Esophagus muscularis mucosa (tissue), 4 donors: ENCODE measurements at regions not wholly inside any gene's neighbourhood (a gene's known extent, or its start where the extent isn't known, plus 50 kb on each side); places are given as distances from the start of the nearest gene placed in this dataset.

Experiments
- DNase-seq: peaks from one replicate; pipeline ENCODE4 v3.0.0-alpha.2; 2017; ENCODE audit errors: extremely low spot score
- H3K27ac ChIP-seq, 4 donors: fragments of 200-600 bp; sonication (generic); replicated peaks in 1 of 4; 1 replicate in 3 of 4; 2 replicates in 1 of 4; pipeline ENCODE4 v1.5.1; 2016 to 2019; ENCODE audit warnings: mild to moderate bottlenecking in 1 of 4
- H3K27me3 ChIP-seq, 4 donors: fragments of 200-600 bp; sonication (generic); one replicate each; pipeline versions ENCODE4 v1.5.1 to v1.6.0; 2016 to 2019
- H3K36me3 ChIP-seq, 4 donors: fragments of 200-600 bp; sonication (generic); one replicate each; pipeline ENCODE4 v1.5.1; 2016 to 2019
- H3K4me1 ChIP-seq, 4 donors: fragments of 200-600 bp; sonication (generic); one replicate each; pipeline ENCODE4 v1.5.1; 2016 to 2019
- H3K4me3 ChIP-seq, 4 donors: fragments of 200-600 bp; sonication (generic); 1 replicate in 2 of 4; 2 replicates in 2 of 4; pipeline ENCODE4 v1.5.1; 2016 to 2019; ENCODE audit warnings: mild to moderate bottlenecking in 4 of 4, moderate library complexity in 1 of 4
- H3K9me3 ChIP-seq, 4 donors: fragments of 200-600 bp; sonication (generic); 1 replicate in 3 of 4; 2 replicates in 1 of 4; pipeline ENCODE4 v1.5.1; 2016 to 2019
- EP300 ChIP-seq: sonication (generic); formaldehyde crosslinking; IDR thresholded peaks from one replicate; pipeline ENCODE4 v1.6.1; 2017; ENCODE audit warnings: antibody characterized with exemption
- POLR2A ChIP-seq: fragments of 450-650 bp; IDR thresholded peaks from one replicate; pipeline ENCODE4 v1.6.1; 2017; ENCODE audit warnings: antibody characterized with exemption, moderate library complexity, mild to moderate bottlenecking, low read depth
- POLR2AphosphoS5 ChIP-seq, 2 donors: sonication (generic); formaldehyde crosslinking; IDR thresholded peaks; one replicate each; pipeline ENCODE4 v1.6.1; 2017; ENCODE audit warnings: antibody characterized with exemption in 2 of 2
- WGBS: methylation state at CpG from one replicate; pipeline ENCODE4 v1.1.5; 2018; 5-methylcytosine and 5-hydroxymethylcytosine counted together
- intact Hi-C: fragments of 100-400 bp; cut with DNase I; formaldehyde crosslinking; loops from one replicate; pipeline ENCODE4 v1.15.1; 2023
- TF ChIP-seq, protein P1 (sequence below), 3 experiments: fragments of 200-600 bp in 2 of 3; fragments of 450-650 bp in 1 of 3; sonication (generic) in 2 of 3; IDR thresholded peaks; one replicate each; pipeline ENCODE4 v1.5.1; 2017 to 2019; ENCODE audit warnings: antibody characterized with exemption in 3 of 3, mild to moderate bottlenecking in 2 of 3, moderate library complexity in 1 of 3

DNA sequence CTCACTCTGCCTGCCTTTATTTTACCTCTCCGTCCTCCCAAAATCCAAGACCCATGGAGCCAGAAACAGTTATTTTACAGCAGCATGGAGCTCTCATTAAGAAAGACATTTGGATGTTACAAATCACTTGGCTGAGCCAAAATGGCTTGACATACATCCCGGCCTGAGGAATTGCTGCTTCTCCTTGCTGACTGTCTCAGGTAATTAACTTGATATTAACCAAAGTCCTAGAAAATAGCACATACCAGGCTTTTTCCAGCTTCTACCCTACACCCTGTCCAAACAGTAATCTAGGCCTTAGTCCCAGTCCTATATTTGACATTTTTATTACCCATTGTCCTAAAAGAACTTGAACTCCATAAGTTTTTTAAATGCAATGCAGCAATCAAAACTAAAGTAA lies 205.0 kb downstream of the TMX3 start:
- Histone ChIP-seq H3K4me3 (no peak overlapping the region), H3K9me3 (no peaks in the 10 kb centered on the region), H3K4me1 (peaks cover 0 to 6% (median 2%) of the 10 kb centered on the region in 4 donors), H3K36me3 (no peaks in the 10 kb centered on the region), H3K27me3 (no peaks in the 10 kb centered on the region), H3K27ac (no peak overlapping the region)
- intact Hi-C loops = no loop called here
- no peak for TF ChIP-seq EP300
- TF ChIP-seq, protein P1, sequence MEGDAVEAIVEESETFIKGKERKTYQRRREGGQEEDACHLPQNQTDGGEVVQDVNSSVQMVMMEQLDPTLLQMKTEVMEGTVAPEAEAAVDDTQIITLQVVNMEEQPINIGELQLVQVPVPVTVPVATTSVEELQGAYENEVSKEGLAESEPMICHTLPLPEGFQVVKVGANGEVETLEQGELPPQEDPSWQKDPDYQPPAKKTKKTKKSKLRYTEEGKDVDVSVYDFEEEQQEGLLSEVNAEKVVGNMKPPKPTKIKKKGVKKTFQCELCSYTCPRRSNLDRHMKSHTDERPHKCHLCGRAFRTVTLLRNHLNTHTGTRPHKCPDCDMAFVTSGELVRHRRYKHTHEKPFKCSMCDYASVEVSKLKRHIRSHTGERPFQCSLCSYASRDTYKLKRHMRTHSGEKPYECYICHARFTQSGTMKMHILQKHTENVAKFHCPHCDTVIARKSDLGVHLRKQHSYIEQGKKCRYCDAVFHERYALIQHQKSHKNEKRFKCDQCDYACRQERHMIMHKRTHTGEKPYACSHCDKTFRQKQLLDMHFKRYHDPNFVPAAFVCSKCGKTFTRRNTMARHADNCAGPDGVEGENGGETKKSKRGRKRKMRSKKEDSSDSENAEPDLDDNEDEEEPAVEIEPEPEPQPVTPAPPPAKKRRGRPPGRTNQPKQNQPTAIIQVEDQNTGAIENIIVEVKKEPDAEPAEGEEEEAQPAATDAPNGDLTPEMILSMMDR (IDR thresholded peaks at IDR 0.05) = no peak
- no peak for TF ChIP-seq POLR2A
- TF ChIP-seq POLR2AphosphoS5 (IDR thresholded peaks at IDR 0.05) = no peak
- 70% methylated on average over 2 of the region's 2 CpGs for WGBS
- no peak for DNase-seq

DNA sequence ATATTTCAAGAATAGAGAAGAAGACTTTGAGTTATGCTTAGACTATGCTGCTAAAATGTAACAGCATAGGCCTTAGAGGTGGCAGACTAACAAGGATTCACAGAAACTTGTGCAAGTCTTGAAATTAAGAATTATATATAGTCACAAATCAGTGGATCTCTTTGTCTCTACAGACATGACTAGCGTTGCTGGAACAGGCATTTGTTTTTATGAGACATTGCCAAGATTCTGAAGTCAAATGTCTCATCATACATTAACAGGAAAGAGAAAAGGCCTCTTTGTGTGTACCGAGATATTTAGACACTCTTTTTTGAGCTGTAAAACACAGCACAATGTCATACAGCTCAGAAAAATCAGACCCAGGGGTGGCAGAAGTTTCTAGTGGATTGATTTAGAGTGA lies 207.1 kb downstream of the TMX3 start:
- WGBS = 17% methylated on average over 2 of the region's 2 CpGs
- DNase-seq = no peak
- no peaks in the 10 kb centered on the region for H3K36me3 ChIP-seq
- no peak for TF ChIP-seq POLR2A
- no peak for TF ChIP-seq EP300
- TF ChIP-seq POLR2AphosphoS5 (IDR thresholded peaks at IDR 0.05) = no peak
- TF ChIP-seq, protein P1 (IDR thresholded peaks at IDR 0.05) = no peak
- intact Hi-C loops = no loop called here
- H3K4me3 ChIP-seq = no peak overlapping the region
- no peaks in the 10 kb centered on the region for H3K9me3 ChIP-seq
- H3K27me3 ChIP-seq = no peaks in the 10 kb centered on the region
- H3K4me1 ChIP-seq = peaks cover 0 to 6% (median 2%) of the 10 kb centered on the region in 4 donors
- H3K27ac ChIP-seq = peak overlapping the region in 1 of 4 donors; percentile 54

DNA sequence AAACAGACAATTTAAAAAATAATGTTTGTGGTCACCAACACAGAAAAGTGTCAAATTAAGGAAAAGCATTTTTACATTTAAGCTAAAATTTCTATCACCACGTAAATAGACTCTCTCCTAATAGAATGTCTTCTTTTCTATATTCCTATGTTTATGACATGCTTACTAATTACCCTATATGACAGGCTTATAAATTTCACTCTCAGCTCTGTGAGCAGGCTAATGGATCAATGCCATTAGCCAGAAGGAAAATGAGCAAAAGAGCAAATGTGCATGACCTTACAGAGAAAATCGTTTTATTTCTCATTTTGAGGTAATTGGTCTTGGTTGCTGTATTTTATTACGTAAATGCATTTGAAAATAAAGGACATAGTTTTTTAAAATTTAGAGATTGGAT lies 209.7 kb downstream of the TMX3 start:
- Histone ChIP-seq H3K27ac (no peak overlapping the region), H3K4me3 (no peak overlapping the region), H3K27me3 (no peaks in the 10 kb centered on the region), H3K9me3 (no peaks in the 10 kb centered on the region), H3K36me3 (no peaks in the 10 kb centered on the region), H3K4me1 (peaks cover 0 to 6% (median 2%) of the 10 kb centered on the region in 4 donors)
- TF ChIP-seq POLR2A = no peak
- TF ChIP-seq POLR2AphosphoS5 (IDR thresholded peaks at IDR 0.05) = no peak
- no peak for TF ChIP-seq EP300
- TF ChIP-seq, protein P1 (IDR thresholded peaks at IDR 0.05) = no peak
- WGBS = 83% methylated on average over 3 of the region's 3 CpGs
- no peak for DNase-seq
- intact Hi-C loops = no loop called here

DNA sequence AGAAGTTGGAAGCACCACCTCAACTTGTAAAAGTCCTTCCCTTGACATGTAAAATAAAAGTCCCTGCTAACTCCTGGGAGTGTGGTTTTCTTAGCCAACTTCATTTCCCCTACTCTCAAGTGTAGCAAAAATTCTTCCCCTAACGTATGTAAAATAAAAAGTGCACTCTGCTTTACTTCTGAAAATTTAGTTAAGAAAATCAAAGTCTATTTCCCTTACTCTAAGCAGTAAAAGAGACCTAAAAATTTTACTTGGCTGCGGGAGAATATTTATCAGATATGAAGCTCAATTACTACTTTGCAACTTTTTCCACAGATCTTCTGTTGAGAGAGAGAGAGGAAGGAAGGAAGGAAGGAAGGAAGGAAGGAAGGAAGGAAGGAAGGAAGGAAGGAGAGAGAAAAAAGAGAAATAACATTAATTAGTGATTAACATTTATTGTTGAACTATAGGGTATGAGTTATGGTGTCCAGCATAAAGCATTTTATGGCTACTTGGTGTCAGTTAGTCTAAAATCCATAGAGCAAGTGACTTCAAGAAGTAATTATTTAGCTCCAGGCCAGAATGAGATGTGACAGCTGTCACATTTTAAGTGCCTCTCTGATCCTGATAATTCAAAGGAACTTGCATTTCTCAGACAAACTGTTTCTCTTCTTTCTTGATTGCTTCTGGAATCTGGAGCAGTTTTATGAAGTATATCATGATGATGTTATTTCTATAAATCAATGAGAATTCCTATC lies 210.3 kb downstream of the TMX3 start:
- intact Hi-C loops = no loop called here
- TF ChIP-seq EP300 = no peak
- no peak for TF ChIP-seq POLR2AphosphoS5 (IDR thresholded peaks at IDR 0.05)
- TF ChIP-seq, protein P1 (IDR thresholded peaks at IDR 0.05) = no peak
- TF ChIP-seq POLR2A = no peak
- Histone ChIP-seq H3K4me3 (no peak overlapping the region), H3K36me3 (no peaks in the 10 kb centered on the region), H3K27ac (no peak overlapping the region), H3K27me3 (no peaks in the 10 kb centered on the region), H3K9me3 (no peaks in the 10 kb centered on the region), H3K4me1 (peaks cover 0 to 6% (median 2%) of the 10 kb centered on the region in 4 donors)
- no peak for DNase-seq
- 83% methylated on average over 2 of the region's 2 CpGs for WGBS

DNA sequence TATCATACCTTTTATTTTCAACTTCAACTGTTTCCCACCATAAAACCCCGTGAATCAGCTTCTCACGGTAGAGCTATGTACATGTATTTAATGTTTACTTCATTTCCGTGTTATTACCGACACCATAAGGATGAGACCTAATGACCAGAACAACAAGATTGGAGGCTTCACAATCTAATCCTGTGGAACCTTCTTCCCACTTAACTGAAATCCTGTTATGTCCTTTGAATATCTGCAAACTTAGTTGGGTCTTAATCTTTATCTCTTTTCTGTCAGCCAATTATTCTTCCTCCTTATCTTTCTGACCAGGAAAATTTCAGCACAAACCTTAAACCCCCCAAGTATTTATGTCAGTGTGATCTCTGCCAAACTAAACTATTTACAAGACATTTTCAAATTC lies 214.4 kb downstream of the TMX3 start:
- Histone ChIP-seq H3K4me1 (peaks cover 0 to 3% (median 0%) of the 10 kb centered on the region in 4 donors), H3K27me3 (no peaks in the 10 kb centered on the region), H3K27ac (no peak overlapping the region), H3K4me3 (no peak overlapping the region), H3K9me3 (no peaks in the 10 kb centered on the region), H3K36me3 (no peaks in the 10 kb centered on the region)
- intact Hi-C loops = no loop called here
- TF ChIP-seq POLR2AphosphoS5 (IDR thresholded peaks at IDR 0.05) = no peak
- TF ChIP-seq, protein P1 (IDR thresholded peaks at IDR 0.05) = no peak
- TF ChIP-seq EP300 = no peak
- TF ChIP-seq POLR2A = no peak
- WGBS = 88% methylated on average over 4 of the region's 4 CpGs
- no peak for DNase-seq
